Progenitor cell of endocrine pancreas (in vitro differentiated cells): ENCODE measurements at regions not wholly inside any gene's neighbourhood (a gene's known extent, or its start where the extent isn't known, plus 50 kb on each side); places are given as distances from the start of the nearest gene placed in this dataset.
A peak's percentile ranks its signal among the peaks of the same experiment; 100 is the strongest.
"Not testable (repeated sequence)": the region's sequence is repeated elsewhere in the genome, so short reads cannot be mapped to it uniquely, and the experiment has no call there.

ENCODE experiments used
- DNase-seq: peaks from one replicate; pipeline ENCODE4 v3.0.0; 2021; ENCODE audit warnings: low spot score; ENCODE audit not compliant: unreplicated experiment
- H3K27ac Mint-ChIP-seq: 2 replicates; pipeline ENCODE4 v1.8.0; 2021; ENCODE audit warnings: mild to moderate bottlenecking, moderate library complexity, mixed read lengths
- H3K27me3 Mint-ChIP-seq: 2 replicates; pipeline ENCODE4 v1.8.0; 2021; ENCODE audit warnings: mixed read lengths
- H3K36me3 Mint-ChIP-seq: 2 replicates; pipeline ENCODE4 v1.8.0; 2022; ENCODE audit warnings: mixed read lengths; ENCODE audit not compliant: insufficient read depth
- H3K4me1 Mint-ChIP-seq: 2 replicates; pipeline ENCODE4 v1.8.0; 2021; ENCODE audit warnings: low read depth, mixed read lengths
- H3K4me3 Mint-ChIP-seq: 2 replicates; pipeline ENCODE4 v1.8.0; 2021; ENCODE audit warnings: low read depth, mild to moderate bottlenecking, moderate library complexity, mixed read lengths
- H3K9me3 Mint-ChIP-seq: 2 replicates; pipeline ENCODE4 v1.8.0; 2021; ENCODE audit warnings: low read depth, mixed read lengths
- TF ChIP-seq, protein P1 (sequence below): fragments of 200-600 bp; sonication (generic); IDR thresholded peaks from one replicate; pipeline ENCODE4 v1.5.0; 2021; ENCODE audit warnings: antibody characterized with exemption, mild to moderate bottlenecking; ENCODE audit not compliant: unreplicated experiment

DNA sequence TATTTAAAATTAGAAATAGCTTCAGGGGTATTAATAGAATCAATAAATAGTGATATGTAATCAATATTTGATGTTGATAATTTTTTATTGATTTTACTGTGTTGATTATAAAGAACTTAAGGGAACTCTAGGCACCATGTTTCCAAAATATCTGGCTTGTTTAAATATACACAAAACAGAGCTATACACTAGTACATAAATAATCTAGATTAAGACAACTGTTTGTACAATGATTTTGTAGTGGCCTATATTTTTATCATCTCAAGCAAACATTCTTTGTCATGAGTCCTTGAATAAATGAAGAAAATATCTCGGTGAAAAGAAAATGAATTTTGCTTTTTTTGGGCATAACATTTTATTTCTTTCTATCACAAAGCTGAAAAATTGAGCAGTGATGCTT is 117.1 kb upstream of the KRR1 start:
- H3K27ac Mint-ChIP-seq = peak overlapping the region; percentile 9
- H3K27me3 Mint-ChIP-seq = no peaks in the 10 kb centered on the region
- no peak for DNase-seq
- H3K9me3 Mint-ChIP-seq = peaks cover 4% of the 10 kb centered on the region
- no peaks in the 10 kb centered on the region for H3K36me3 Mint-ChIP-seq
- H3K4me3 Mint-ChIP-seq = no peak overlapping the region
- H3K4me1 Mint-ChIP-seq = peaks cover 27% of the 10 kb centered on the region
- TF ChIP-seq, protein P1, sequence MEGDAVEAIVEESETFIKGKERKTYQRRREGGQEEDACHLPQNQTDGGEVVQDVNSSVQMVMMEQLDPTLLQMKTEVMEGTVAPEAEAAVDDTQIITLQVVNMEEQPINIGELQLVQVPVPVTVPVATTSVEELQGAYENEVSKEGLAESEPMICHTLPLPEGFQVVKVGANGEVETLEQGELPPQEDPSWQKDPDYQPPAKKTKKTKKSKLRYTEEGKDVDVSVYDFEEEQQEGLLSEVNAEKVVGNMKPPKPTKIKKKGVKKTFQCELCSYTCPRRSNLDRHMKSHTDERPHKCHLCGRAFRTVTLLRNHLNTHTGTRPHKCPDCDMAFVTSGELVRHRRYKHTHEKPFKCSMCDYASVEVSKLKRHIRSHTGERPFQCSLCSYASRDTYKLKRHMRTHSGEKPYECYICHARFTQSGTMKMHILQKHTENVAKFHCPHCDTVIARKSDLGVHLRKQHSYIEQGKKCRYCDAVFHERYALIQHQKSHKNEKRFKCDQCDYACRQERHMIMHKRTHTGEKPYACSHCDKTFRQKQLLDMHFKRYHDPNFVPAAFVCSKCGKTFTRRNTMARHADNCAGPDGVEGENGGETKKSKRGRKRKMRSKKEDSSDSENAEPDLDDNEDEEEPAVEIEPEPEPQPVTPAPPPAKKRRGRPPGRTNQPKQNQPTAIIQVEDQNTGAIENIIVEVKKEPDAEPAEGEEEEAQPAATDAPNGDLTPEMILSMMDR = no peak

DNA sequence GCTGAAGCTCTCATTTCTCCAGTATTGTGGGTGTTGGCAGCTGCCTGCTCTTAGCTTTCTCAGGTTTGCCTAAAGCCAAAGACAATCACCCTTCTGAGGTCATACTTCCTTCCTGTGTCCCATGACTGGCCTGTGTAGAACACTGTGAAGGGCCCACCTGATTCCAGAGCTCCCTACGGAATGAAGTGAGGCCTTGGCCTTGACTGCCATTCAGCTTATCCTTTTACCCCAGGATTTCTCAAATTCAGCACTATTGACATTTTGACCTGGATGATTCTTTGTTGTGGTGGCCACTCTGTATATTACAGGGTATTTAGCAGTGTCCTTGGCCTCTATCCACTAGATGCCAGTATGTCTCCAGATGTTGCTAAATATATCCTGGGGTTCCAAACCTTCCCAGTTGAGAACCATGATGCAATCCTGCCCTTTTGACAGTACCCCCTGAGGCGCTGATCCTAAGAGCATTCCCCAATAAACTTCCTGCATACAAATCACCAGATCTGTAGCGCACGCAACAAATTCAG is 112.3 kb upstream of the KRR1 start:
- H3K9me3 Mint-ChIP-seq = peaks cover 10% of the 10 kb centered on the region
- peaks cover 9% of the 10 kb centered on the region for H3K4me1 Mint-ChIP-seq
- H3K36me3 Mint-ChIP-seq = peaks cover 1% of the 10 kb centered on the region
- DNase-seq = no peak
- no peak overlapping the region for H3K27ac Mint-ChIP-seq
- TF ChIP-seq, protein P1 = no peak
- no peak overlapping the region for H3K4me3 Mint-ChIP-seq
- H3K27me3 Mint-ChIP-seq = no peaks in the 10 kb centered on the region

DNA sequence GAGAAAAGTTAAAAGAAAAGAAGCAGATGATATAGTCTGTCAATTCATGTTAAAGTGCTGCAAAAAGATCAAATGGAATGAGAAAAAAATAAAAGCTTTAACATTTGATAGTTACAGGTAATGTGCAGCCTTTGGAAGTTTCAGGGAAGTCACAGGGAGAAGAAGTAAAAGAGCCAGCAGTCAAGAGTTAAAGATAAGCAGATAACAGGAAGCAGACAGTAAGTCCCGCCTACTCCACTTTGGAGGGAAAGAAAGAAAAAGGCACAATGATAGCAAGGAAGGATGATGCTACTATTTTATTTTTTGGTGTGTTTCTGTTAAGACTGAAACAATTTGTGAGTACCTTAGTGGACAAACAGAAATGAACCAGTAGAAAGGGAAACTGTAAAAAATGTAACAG is 111.1 kb upstream of the KRR1 start:
- no peak for DNase-seq
- H3K9me3 Mint-ChIP-seq = peaks cover 10% of the 10 kb centered on the region
- H3K27ac Mint-ChIP-seq = no peak overlapping the region
- H3K4me1 Mint-ChIP-seq = peaks cover 4% of the 10 kb centered on the region
- H3K4me3 Mint-ChIP-seq = no peak overlapping the region
- TF ChIP-seq, protein P1 = no peak
- H3K36me3 Mint-ChIP-seq = peaks cover 1% of the 10 kb centered on the region
- H3K27me3 Mint-ChIP-seq = no peaks in the 10 kb centered on the region

DNA sequence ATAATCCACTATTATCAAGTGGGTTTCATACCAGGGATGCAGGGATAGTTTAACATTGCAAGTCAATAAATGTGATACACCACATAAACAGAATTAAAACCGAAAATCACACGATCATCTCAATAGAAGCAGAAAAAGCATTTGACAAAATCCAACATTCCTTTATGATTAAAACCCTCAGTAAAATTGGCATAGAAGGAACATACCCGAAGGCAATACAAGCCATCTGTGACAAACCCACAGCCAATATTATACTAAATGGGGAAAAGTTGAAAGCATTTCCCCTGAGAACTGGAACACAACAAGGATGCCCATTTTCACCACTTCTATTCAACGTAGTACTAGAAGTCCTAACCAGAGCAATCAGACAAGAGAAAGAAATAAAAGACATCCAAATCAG is 103.0 kb upstream of the KRR1 start:
- not testable (repeated sequence) for DNase-seq, H3K4me1 Mint-ChIP-seq, H3K36me3 Mint-ChIP-seq, H3K27me3 Mint-ChIP-seq, H3K27ac Mint-ChIP-seq, H3K4me3 Mint-ChIP-seq
- peaks cover 38% of the 10 kb centered on the region for H3K9me3 Mint-ChIP-seq

DNA sequence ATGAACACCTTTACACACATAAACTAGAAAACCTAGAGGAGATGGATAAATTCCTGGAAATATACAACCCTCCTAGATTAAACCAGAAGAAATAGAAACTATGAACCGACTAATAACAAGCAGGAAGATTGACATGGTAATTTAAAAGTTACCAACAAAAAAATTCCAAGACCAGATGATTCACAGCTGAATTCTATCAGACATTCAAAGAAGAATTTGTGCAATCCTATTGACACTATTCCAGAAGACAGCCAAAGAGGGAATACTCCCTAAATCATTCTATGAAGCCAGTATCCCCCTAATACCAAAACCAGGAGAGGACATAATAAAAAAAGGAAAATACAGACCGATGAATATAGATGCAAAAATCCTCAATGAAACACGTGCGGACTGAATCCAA is 102.6 kb upstream of the KRR1 start:
- DNase-seq = no peak
- TF ChIP-seq, protein P1 = no peak
- Mint-ChIP-seq H3K27me3 (no peaks in the 10 kb centered on the region), H3K4me1 (peaks cover 2% of the 10 kb centered on the region), H3K36me3 (peaks cover 4% of the 10 kb centered on the region), H3K4me3 (no peak overlapping the region), H3K27ac (no peak overlapping the region), H3K9me3 (peaks cover 38% of the 10 kb centered on the region)

DNA sequence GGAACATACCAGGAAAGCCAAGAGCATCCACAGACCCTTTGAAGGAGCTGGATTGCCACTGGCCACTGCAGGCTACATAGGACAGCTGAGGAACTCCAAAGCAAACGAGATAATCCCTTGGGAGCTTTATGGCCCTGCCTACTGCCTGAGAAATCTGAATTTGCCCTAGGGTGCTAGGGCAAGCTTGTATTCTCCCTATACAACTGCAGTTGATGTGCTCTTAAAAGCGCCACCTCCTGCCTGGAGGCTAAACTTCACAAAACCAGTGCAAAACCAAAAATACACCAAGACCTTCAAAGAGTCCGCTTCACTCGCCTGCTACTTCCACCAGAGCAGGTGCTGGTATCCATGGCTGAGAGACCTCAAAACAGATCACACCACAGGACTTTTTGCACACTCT is 99.6 kb upstream of the KRR1 start:
- H3K4me3 Mint-ChIP-seq = no peak overlapping the region

More for the DNA sequence above, 99.6 kb upstream of the KRR1 start:
- peaks cover 6% of the 10 kb centered on the region for H3K4me1 Mint-ChIP-seq
- no peak for DNase-seq
- no peaks in the 10 kb centered on the region for H3K27me3 Mint-ChIP-seq
- H3K36me3 Mint-ChIP-seq = peaks cover 4% of the 10 kb centered on the region
- H3K9me3 Mint-ChIP-seq = peaks cover 30% of the 10 kb centered on the region
- H3K27ac Mint-ChIP-seq = no peak overlapping the region
- TF ChIP-seq, protein P1 = no peak
